GM19397 (cell line): ENCODE measurements at regions not wholly inside any gene's neighbourhood (a gene's known extent, or its start where the extent isn't known, plus 50 kb on each side); places are given as distances from the start of the nearest gene placed in this dataset.
"Not testable (repeated sequence)": the region's sequence is repeated elsewhere in the genome, so short reads cannot be mapped to it uniquely, and the experiment has no call there.

Experiments used
- ATAC-seq: cut with Tn5 transposase; IDR thresholded peaks from one replicate; pipeline ENCODE4 v1.9.1; 2021; ENCODE audit warnings: mild to moderate bottlenecking, moderate library complexity; ENCODE audit not compliant: unreplicated experiment

GRCh38 chr3:187995667-187996066 lies 158.3 kb upstream of the LPP start:
- ATAC-seq: no peak

DNA sequence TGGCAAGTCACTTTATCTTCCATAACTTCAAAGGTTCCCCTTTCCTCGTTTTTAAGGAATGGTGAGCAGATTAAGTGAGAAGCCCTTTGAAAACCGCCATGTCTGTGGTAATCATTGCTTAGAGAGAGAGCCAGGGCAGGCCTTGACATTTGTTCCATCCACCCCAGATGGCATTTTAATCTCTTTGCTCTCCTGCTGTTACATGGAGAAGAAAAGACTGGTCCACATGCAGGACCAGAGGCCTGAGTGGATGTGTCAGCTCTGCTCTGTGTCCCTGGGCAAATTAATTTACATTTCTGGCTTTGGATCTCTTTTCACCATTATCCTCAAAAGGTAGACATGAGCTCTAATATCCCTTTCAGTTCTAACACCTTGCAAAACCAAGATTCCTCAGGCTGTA lies 157.3 kb upstream of the LPP start:
- ATAC-seq: no peak

DNA sequence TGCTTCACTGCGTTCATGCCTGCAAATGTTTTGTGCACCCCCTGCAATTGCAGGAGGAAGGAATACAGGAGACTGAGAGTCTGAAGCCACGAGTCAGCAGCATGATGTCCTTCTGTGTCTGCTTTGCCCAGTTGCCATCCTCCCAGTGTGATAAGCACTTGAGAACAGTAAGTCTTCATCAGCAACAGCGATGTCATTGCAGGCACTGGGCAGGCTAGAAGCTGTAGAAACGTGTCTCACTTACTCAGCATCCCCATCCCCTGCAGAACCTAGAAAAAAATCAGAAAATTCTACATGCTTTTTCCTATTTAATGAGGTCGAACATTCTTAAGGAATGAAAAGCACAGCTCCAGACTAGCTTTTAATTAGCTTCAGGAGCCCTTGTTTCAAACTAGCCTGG lies 156.5 kb upstream of the LPP start:
- ATAC-seq: no peak

DNA sequence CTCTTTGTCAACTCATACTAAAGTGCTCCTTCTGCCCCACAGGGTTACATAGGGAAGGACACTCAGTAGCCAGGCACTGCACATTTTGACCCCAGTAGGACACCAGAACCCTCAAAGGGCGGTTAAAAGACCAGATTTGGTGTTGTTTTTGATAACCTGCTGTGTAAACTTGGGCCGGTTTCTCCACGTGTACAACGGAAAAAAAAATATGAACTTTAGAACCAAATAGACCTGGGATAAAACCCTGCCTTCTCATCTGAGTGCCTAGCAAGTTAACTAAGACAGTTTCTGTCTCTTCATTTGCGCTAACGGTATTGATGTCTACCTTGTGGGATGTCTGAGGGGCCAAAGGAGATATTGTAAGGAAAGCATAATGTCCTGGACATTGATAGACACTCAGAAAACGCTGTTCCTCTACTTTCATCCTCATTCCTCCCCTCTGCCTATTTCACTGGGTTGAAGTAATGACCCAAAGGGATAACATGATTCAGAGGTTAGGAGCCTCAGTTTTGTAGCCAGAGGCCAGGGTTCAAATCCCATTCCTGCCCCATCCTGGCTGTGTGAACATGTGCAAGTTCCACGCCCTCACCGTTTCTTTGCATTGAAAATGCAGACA lies 155.9 kb upstream of the LPP start:
- no peak for ATAC-seq

- no peak for ATAC-seq
These were observed 155.3 kb upstream of the LPP start for GRCh38 chr3:187998611-187999010.

- ATAC-seq: no peak
These were observed 154.1 kb upstream of the LPP start for GRCh38 chr3:187999821-188000220.

DNA sequence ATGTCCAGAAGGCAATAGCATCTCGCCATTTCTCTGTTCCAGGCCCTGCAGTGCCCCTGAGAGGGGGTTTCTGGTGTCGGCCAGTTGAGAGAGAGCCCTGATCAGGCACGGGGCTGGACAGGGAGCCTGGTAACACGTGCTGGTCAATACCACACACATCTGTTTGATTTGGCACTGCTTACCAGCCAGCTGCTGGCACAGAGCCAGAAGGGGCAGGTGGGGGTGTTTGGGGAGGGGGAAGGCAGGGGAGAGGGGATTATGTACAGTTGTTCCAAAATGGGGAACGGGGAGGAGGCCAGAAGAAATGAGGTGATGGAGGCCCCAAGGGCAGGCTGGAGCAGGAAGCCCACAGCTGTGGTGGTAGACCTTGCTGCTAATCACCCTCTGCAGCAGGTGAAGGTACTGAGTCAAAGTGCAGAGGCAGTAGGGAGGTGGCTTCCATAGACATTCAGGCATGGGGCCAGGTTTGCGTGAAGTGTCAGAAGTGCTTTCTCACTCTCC lies 153.5 kb upstream of the LPP start:
- no peak for ATAC-seq

DNA sequence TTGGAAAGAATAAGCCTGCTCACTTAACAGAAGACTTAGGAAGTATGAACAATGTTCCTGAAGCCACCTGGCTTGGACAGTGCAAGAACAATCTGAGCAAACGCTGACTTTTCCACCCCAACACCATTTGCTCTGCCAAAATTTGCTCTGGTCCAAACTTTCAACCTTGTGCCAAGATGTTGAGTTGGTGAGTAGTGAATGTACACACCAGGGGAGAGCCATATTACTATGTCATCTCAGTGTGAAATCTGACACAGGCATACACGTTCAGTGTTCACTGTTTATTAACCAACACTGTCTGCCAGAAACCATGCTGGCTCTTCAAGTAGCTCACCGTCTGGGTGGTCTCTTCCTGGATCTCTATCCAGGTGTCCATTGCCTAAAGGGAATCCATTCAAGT lies 152.9 kb upstream of the LPP start:
- no peak for ATAC-seq

DNA sequence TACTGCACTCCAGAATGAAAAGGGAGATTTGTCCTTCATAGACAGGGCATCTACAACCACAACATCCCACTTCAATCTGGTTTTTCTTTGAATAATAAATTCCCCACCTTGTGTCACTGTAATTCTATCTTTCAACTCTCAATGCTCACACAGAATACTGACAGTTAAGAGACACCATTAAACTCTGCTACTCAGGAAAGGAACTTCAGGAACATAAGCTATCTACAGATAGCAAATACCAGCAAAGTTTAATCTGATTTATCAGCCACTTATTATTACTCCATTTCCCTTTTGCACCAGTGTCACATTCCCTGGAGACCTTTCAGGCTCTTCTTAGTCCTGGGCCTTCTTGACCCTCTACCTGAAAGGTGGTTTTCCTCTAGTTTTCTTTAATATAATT lies 152.0 kb upstream of the LPP start:
- no peak for ATAC-seq

- no peak for ATAC-seq
These were observed 151.3 kb upstream of the LPP start for GRCh38 chr3:188002626-188003138.

DNA sequence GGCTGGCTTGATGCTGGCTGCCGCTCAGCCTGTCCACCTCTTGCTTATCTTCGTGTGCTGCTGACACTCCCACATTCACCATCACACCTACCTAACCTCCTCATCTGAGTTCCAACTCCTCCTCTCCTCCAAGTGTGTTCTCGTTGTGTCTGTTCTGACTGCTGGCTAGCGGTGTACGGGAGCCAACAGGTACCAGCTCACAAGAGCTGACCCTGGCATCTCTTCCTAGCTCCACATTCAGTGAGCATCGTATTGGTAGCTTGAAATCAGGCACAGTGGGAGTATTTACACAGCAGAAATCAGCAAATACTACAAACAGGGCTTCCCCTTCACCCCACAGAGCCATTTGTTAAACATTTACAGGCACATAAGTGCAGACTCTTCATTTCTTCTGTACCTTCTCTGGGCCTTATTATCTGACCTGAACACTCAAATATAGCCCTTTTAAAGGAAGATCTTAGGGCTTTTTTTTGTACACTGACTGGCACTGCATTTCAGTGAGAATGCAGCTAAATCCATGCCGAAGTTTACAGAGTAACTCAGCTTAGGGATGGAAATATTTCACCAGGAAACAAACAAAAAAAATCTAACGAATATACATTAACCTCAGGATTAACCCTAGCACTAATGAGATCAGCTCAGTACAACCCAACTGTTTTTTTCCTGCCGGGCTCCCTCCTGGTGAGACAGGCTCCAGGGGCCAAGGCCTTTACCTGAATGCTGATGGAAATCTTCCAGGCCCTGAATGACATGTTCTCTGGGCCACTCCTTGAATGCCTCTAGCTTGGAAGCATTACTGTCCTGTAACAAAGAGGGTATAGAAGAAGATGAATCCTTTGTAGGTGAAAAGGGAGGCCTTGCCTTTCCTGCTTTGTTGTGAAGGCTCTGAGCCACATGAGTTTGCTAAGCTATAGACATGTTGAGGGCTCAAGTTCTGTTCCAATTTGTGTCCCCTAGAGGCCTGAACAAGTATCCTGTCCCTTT lies 150.5 kb upstream of the LPP start:
- ATAC-seq: no peak

GRCh38 chr3:188006726-188007393 lies 147.1 kb upstream of the LPP start:
- no peak for ATAC-seq

DNA sequence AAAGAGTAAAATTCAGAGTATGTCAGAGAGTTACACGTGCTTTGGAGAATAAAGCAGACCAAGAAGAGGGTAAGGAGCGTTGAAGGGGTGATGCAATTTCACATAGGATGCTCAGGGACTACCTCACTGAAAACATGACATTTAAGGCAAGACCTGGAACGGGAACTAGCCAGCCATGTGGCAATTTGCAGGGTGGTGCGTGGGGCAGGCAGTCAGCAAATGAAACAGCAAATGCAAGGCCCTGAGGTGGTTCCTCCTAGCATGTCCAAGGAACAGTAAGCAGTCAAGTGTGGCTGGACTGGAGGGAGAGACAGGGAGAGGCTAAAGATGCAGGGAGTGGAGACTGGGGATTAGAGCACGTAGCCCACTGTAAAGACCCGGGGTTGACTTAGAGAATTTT lies 146.1 kb upstream of the LPP start:
- no peak for ATAC-seq

DNA sequence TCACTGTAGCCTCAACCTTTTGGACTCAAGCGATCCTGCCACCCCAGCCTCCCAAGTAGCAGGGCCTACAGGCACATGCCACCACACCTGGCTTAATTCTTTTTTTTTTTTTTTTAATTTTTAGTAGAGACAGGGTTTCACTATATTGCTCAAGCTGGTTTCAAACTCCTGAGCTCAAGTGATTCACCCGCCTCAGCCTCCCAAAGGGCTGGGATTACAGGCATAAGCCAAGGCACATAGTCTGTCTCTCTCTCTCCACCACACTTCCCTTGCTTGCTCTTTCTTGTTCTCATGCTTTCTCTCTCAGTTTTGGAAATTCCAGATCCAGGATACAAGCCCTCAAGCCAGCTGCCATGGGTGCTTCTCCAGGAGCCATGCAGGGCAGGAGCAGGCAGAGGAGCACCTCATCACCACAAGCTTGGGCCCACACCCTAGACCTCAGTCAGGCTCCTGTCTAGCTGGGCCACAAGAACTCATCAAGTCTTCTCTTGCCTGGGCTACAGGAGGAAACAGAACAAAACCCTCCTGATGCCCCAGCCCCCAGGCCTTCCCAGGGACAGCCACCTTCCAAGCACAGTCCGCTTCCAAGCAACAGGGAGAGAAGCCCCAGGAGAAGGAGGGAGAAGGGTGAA lies 145.3 kb upstream of the LPP start:
- no peak for ATAC-seq

GRCh38 chr3:188010478-188010877 lies 143.5 kb upstream of the LPP start:
- ATAC-seq: no peak

DNA sequence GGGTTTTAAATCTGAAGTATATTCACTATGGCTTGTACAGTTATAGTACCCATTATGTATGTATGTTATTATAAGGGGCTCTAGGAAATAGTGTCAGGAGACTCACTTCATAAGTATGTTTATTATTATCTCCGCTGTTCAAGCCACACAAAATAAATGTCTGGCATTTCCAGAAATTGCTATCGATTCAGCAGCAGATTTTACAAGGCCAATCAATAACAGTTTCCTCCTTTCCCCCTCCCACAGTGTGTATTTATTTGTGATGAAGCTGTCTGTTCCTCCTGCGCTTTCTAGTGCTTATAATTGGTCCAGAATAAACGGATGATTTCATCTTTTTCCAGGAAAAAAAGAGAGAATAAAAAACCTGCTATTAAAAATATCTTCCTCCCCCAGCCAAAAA lies 134.2 kb upstream of the LPP start:
- ATAC-seq: no peak

DNA sequence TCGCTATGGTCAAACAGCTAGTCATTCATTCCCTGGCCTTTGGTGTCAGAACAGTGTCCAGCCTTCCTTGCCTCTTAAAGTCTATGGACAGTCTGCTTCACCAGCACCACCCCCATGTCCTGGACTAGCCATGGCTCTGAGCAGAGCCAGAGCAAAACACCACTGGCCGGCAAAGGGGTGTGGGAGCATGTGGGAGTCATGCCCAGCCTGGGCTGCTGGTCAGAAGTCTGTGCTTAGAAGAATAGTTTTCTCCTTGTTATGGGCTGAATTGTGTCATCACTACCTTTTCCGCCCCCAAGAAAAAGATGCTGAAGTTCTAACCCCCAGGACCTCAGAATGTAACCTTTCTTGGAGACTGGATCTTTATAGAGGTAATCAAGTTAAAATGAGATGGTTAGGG lies 132.9 kb upstream of the LPP start:
- no peak for ATAC-seq

DNA sequence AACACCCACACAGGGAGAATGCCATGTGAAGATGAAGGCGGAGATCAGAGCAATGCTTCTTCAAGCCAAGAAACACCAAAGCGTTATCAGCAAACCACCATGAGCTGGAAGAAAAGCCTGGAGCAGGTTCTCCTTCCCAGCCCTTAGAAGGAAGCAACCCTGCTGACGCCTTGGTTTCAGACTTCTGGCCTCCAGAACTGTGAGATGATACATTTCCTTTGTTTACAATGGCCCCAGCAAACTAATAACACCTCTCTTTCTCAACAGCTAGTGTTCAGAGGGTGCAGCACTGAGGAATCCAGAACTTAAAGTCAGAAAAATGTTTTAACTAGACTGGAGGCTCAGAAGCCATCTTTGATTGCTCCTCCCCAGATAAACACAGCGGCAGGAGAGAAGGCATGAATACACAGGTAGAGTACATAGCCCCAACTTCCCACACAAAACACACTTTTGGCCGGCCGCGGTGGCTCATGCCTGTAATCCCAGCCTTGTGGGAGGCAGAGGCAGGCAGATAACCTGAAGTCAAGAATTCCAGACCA lies 132.4 kb upstream of the LPP start:
- no peak for ATAC-seq

DNA sequence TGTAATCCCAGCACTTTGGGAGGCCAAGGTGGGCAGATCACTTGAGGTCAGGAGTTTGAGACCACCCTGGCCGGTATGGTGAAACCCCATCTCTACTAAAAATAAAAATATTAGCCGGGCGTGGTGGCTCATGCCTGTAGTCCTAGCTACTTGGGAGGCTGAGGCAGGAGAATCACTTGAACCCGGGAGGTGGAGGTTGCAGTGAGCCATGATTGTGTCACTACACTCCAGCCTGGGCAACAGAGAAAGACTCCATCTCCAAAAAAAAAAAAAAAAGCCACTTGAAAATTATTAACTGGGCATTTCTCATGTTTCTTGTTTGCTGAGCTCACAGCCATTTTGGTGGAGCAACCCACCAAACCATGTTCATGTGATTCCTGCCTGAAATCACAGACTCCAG lies 131.1 kb upstream of the LPP start:
- ATAC-seq: not testable (repeated sequence)

GRCh38 chr3:188025555-188025954 lies 128.4 kb upstream of the LPP start:
- no peak for ATAC-seq
